ENCODE measurements at regions not wholly inside any gene's neighbourhood (a gene's known extent, or its start where the extent isn't known, plus 50 kb on each side); places are given as distances from the start of the nearest gene placed in this dataset.
A peak's percentile ranks its signal among the peaks of the same experiment; 100 is the strongest.

GRCh38 chr20:23249541-23249940, 101.0 kb upstream of the NXT1 start:
- Histone ChIP-seq H3K36me3 (no peaks in the 10 kb centered on the region), H3K4me1 (no peaks in the 10 kb centered on the region), H3K27me3 (no peaks in the 10 kb centered on the region), H3K9me3 (no peaks in the 10 kb centered on the region), H3K27ac (no peak overlapping the region), H3K4me3 (no peak overlapping the region)
- TF ChIP-seq CTCF (IDR thresholded peaks at IDR 0.05) (no peak), POLR2A (IDR thresholded peaks at IDR 0.05) (no peak), POLR2AphosphoS5 (IDR thresholded peaks at IDR 0.05) (no peak), EP300 (IDR thresholded peaks at IDR 0.05; ENCODE audit: low read depth) (no peak)
- in situ Hi-C loops (cut with MboI; ENCODE audit: low pct_ligation_motif_present in 1 of 4, low pct_unique_long_range_greater_than_20kb in 1 of 4, low sequenced_read_pairs in 3 of 4): loop anchor here in 2 of 4 donors (25.0 kb wide), 1 partner anchor 562 kb away; no protein-coding TSS in a partner anchor
- DNase-seq: no peak
- intact Hi-C loops (cut with DNase I; ENCODE audit: low total_unique reads): loop anchor here (10.0 kb wide), 2 partner anchors 555 to 1705 kb away; no protein-coding TSS in a partner anchor
- WGBS, 2 donors (ENCODE audit: low coverage in 1 of 2): 84% methylated on average over 4 of the region's 4 CpGs; no CpG with 5 or more reads in 1 of the 2 donors

GRCh38 chr20:23248461-23248882, 102.1 kb upstream of the NXT1 start:
- in situ Hi-C loops (cut with MboI; ENCODE audit: low pct_ligation_motif_present in 1 of 4, low pct_unique_long_range_greater_than_20kb in 1 of 4, low sequenced_read_pairs in 3 of 4) (loop anchor here in 2 of 4 donors (25.0 kb wide), 1 partner anchor 561 kb away; no protein-coding TSS in a partner anchor), intact Hi-C loops (cut with DNase I; ENCODE audit: low total_unique reads) (loop anchor here (10.0 kb wide), 2 partner anchors 554 to 1706 kb away; no protein-coding TSS in a partner anchor)
- H3K9me3 ChIP-seq: no peaks in the 10 kb centered on the region
- WGBS, 2 donors (ENCODE audit: low coverage in 1 of 2): 26 to 38% methylated on average over 2 of the region's 2 CpGs
- no peak overlapping the region for H3K4me3 ChIP-seq
- H3K4me1 ChIP-seq: no peaks in the 10 kb centered on the region
- no peaks in the 10 kb centered on the region for H3K36me3 ChIP-seq
- no peak for TF ChIP-seq EP300 (IDR thresholded peaks at IDR 0.05; ENCODE audit: low read depth)
- TF ChIP-seq CTCF (IDR thresholded peaks at IDR 0.05): no peak
- TF ChIP-seq POLR2AphosphoS5 (IDR thresholded peaks at IDR 0.05): no peak
- no peak for TF ChIP-seq POLR2A (IDR thresholded peaks at IDR 0.05)
- H3K27ac ChIP-seq: no peak overlapping the region
- no peaks in the 10 kb centered on the region for H3K27me3 ChIP-seq
- DNase-seq: no peak

GRCh38 chr20:23246717-23247664, 103.6 kb upstream of the NXT1 start:
- in situ Hi-C loops (cut with MboI; ENCODE audit: low pct_ligation_motif_present in 1 of 4, low pct_unique_long_range_greater_than_20kb in 1 of 4, low sequenced_read_pairs in 3 of 4) (loop anchor here in 2 of 4 donors (25.0 kb wide), 1 partner anchor 560 kb away; no protein-coding TSS in a partner anchor), intact Hi-C loops (cut with DNase I; ENCODE audit: low total_unique reads) (loop anchor here (10.0 kb wide), 2 partner anchors 552 to 1708 kb away; no protein-coding TSS in a partner anchor)
- H3K4me3 ChIP-seq: no peak overlapping the region
- no peaks in the 10 kb centered on the region for H3K36me3 ChIP-seq
- H3K4me1 ChIP-seq: no peaks in the 10 kb centered on the region
- TF ChIP-seq POLR2A (IDR thresholded peaks at IDR 0.05): no peak
- TF ChIP-seq CTCF (IDR thresholded peaks at IDR 0.05): no peak
- TF ChIP-seq EP300 (IDR thresholded peaks at IDR 0.05; ENCODE audit: low read depth): no peak
- no peak for TF ChIP-seq POLR2AphosphoS5 (IDR thresholded peaks at IDR 0.05)
- WGBS, 2 donors (ENCODE audit: low coverage in 1 of 2): 56 to 57% methylated on average over 17 to 21 of the region's 21 CpGs
- peak overlapping the region in 3 of 4 donors; percentile 17 to 43 (median 32) for H3K27ac ChIP-seq
- no peak for DNase-seq
- no peaks in the 10 kb centered on the region for H3K9me3 ChIP-seq
- no peaks in the 10 kb centered on the region for H3K27me3 ChIP-seq

- H3K4me1 ChIP-seq: no peaks in the 10 kb centered on the region
- H3K9me3 ChIP-seq: no peaks in the 10 kb centered on the region
- no peak overlapping the region for H3K4me3 ChIP-seq
- DNase-seq: peak; percentile 48
- no peak for TF ChIP-seq POLR2AphosphoS5 (IDR thresholded peaks at IDR 0.05)
- peak; percentile 20 to 40 (median 25) for TF ChIP-seq CTCF (IDR thresholded peaks at IDR 0.05)
- TF ChIP-seq EP300 (IDR thresholded peaks at IDR 0.05; ENCODE audit: low read depth): no peak
- TF ChIP-seq POLR2A (IDR thresholded peaks at IDR 0.05): no peak
- H3K36me3 ChIP-seq: no peaks in the 10 kb centered on the region
- 56% methylated on average over 11 of the region's 11 CpGs; no CpG with 5 or more reads in 1 of the 2 donors for WGBS, 2 donors (ENCODE audit: low coverage in 1 of 2)
- intact Hi-C loops (cut with DNase I; ENCODE audit: low total_unique reads): loop anchor here (10.0 kb wide), 2 partner anchors 551 to 1709 kb away; no protein-coding TSS in a partner anchor
- H3K27ac ChIP-seq: peak overlapping the region in 1 of 4 donors; percentile 43
- no peaks in the 10 kb centered on the region for H3K27me3 ChIP-seq
- in situ Hi-C loops (cut with MboI; ENCODE audit: low pct_ligation_motif_present in 1 of 4, low pct_unique_long_range_greater_than_20kb in 1 of 4, low sequenced_read_pairs in 3 of 4): loop anchor here in 2 of 4 donors (25.0 kb wide), 1 partner anchor 558 kb away; no protein-coding TSS in a partner anchor
These were observed 104.9 kb upstream of the NXT1 start for GRCh38 chr20:23245553-23246181.

All from transverse colon (tissue), 4 donors.